HL-60 (cell line): ENCODE measurements at regions not wholly inside any gene's neighbourhood (a gene's known extent, or its start where the extent isn't known, plus 50 kb on each side); places are given as distances from the start of the nearest gene placed in this dataset.

Experiments used
- CTCF ChIP-seq: IDR thresholded peaks from one replicate; pipeline ENCODE4 v1.5.1; 2011; ENCODE audit warnings: low read length, control low read depth, inconsistent platforms; ENCODE audit not compliant: insufficient read depth
- GABPA ChIP-seq: IDR thresholded peaks from 2 replicates; pipeline ENCODE4 v1.6.1; 2012; ENCODE audit warnings: low read depth
- TF ChIP-seq, protein P1 (sequence below): IDR thresholded peaks from 2 replicates; pipeline ENCODE4 v1.6.1; 2012; ENCODE audit warnings: low read depth; ENCODE audit not compliant: insufficient replicate concordance

DNA sequence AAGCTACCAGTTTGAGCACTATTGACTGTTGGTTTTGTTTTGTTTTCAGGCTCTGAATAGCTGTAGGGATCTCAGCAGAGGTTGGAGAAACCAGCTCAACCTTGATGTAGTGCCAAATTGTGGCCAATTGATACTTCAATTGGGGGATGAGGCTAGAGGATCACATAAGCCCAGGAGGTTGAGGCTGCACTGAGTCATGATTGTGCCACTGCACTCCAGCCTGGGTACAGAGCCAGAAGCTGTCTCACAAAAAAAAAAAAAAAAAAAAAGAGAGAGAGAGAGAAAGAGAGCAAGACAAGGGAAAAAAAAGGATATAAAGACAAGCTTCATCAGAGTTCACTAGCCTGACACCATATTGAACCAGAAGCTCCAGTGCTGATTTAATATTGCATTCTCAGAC is 702.1 kb downstream of the FRK start:
- TF ChIP-seq CTCF (no peak), GABPA (no peak)
- TF ChIP-seq, protein P1, sequence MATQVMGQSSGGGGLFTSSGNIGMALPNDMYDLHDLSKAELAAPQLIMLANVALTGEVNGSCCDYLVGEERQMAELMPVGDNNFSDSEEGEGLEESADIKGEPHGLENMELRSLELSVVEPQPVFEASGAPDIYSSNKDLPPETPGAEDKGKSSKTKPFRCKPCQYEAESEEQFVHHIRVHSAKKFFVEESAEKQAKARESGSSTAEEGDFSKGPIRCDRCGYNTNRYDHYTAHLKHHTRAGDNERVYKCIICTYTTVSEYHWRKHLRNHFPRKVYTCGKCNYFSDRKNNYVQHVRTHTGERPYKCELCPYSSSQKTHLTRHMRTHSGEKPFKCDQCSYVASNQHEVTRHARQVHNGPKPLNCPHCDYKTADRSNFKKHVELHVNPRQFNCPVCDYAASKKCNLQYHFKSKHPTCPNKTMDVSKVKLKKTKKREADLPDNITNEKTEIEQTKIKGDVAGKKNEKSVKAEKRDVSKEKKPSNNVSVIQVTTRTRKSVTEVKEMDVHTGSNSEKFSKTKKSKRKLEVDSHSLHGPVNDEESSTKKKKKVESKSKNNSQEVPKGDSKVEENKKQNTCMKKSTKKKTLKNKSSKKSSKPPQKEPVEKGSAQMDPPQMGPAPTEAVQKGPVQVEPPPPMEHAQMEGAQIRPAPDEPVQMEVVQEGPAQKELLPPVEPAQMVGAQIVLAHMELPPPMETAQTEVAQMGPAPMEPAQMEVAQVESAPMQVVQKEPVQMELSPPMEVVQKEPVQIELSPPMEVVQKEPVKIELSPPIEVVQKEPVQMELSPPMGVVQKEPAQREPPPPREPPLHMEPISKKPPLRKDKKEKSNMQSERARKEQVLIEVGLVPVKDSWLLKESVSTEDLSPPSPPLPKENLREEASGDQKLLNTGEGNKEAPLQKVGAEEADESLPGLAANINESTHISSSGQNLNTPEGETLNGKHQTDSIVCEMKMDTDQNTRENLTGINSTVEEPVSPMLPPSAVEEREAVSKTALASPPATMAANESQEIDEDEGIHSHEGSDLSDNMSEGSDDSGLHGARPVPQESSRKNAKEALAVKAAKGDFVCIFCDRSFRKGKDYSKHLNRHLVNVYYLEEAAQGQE: no peak
